ENCODE measurements at regions not wholly inside any gene's neighbourhood (a gene's known extent, or its start where the extent isn't known, plus 50 kb on each side); places are given as distances from the start of the nearest gene placed in this dataset.
"Not testable (repeated sequence)": the region's sequence is repeated elsewhere in the genome, so short reads cannot be mapped to it uniquely, and the experiment has no call there.

DNA sequence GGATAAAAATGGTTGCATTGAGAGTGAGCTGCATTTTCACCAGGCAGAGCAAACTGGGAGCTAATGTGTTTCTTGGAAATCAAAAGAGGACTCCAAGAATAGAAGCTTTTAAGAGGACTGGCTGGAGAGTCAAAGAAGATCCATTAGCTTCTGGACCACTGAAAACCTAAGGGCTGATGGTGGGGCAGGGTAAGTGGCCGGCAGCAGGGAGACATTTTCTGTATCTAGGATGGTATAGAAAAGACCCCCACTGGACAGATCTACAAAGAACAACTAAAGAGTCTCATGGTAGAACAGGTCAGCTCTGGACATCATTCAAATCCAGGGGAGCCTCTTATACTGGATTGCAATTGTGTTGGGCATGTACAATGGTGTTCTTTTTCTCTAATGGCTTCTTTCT lies 262.3 kb downstream of the PTGER3 start:
- in situ Hi-C loops (cut with MboI; ENCODE audit: low pct_ligation_motif_present in 1 of 4, low pct_unique_long_range_greater_than_20kb in 1 of 4, low sequenced_read_pairs in 3 of 4), result no loop called here
- WGBS, 2 donors (ENCODE audit: low coverage in 1 of 2), result 84 to 100% methylated on average over 1 of the region's 1 CpG
- no peak overlapping the region for H3K4me3 ChIP-seq
- no peak for TF ChIP-seq POLR2A (IDR thresholded peaks at IDR 0.05)
- no peak for TF ChIP-seq EP300 (IDR thresholded peaks at IDR 0.05; ENCODE audit: low read depth)
- no peak overlapping the region for H3K27ac ChIP-seq
- H3K9me3 ChIP-seq, result no peaks in the 10 kb centered on the region
- H3K4me1 ChIP-seq, result no peaks in the 10 kb centered on the region
- no peaks in the 10 kb centered on the region for H3K36me3 ChIP-seq
- intact Hi-C loops (cut with DNase I; ENCODE audit: low total_unique reads), result no loop called here
- no peaks in the 10 kb centered on the region for H3K27me3 ChIP-seq
- no peak for DNase-seq

DNA sequence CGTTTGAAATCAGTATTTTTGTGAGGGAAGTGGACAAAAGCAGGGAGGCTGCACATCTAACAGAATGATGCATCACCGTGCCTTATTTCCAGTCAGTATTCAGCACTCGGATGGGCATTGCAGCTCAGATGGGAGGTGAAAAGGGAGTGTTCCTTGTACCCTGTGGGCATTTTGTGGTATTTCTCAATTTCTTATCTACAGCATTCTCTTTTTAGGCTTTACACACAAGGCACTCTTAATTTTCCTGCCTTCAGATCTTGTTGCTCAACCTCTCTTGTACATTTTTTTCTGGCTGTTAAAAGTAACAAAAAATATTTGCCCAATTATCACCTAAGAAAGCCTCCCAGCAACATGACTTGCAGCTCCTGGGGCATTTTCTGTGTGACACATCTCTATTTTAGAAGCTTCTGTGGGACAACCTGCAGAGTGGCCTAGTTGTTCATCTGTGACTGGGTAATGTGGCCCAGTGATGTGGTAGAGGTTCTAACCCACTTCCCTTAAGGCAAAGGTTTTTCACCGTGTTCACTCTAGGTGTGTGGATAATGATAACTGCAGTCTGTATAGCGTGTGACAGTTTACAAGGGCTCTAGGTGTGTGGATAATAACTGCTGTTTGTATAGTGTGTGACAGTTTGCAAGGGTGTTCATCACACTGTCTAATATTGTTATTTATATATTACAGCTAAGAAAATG lies 257.2 kb downstream of the PTGER3 start:
- intact Hi-C loops (cut with DNase I; ENCODE audit: low total_unique reads), result no loop called here
- Histone ChIP-seq H3K9me3 (no peaks in the 10 kb centered on the region), H3K27me3 (no peaks in the 10 kb centered on the region), H3K4me1 (no peaks in the 10 kb centered on the region), H3K36me3 (no peaks in the 10 kb centered on the region), H3K4me3 (no peak overlapping the region), H3K27ac (no peak overlapping the region)
- no peak for DNase-seq
- WGBS, 2 donors (ENCODE audit: low coverage in 1 of 2), result 75 to 78% methylated on average over 2 to 5 of the region's 5 CpGs
- in situ Hi-C loops (cut with MboI; ENCODE audit: low pct_ligation_motif_present in 1 of 4, low pct_unique_long_range_greater_than_20kb in 1 of 4, low sequenced_read_pairs in 3 of 4), result no loop called here
- TF ChIP-seq POLR2AphosphoS5 (IDR thresholded peaks at IDR 0.05) (no peak), EP300 (IDR thresholded peaks at IDR 0.05; ENCODE audit: low read depth) (no peak)
- TF ChIP-seq, protein P1, sequence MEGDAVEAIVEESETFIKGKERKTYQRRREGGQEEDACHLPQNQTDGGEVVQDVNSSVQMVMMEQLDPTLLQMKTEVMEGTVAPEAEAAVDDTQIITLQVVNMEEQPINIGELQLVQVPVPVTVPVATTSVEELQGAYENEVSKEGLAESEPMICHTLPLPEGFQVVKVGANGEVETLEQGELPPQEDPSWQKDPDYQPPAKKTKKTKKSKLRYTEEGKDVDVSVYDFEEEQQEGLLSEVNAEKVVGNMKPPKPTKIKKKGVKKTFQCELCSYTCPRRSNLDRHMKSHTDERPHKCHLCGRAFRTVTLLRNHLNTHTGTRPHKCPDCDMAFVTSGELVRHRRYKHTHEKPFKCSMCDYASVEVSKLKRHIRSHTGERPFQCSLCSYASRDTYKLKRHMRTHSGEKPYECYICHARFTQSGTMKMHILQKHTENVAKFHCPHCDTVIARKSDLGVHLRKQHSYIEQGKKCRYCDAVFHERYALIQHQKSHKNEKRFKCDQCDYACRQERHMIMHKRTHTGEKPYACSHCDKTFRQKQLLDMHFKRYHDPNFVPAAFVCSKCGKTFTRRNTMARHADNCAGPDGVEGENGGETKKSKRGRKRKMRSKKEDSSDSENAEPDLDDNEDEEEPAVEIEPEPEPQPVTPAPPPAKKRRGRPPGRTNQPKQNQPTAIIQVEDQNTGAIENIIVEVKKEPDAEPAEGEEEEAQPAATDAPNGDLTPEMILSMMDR (IDR thresholded peaks at IDR 0.05), result no peak

DNA sequence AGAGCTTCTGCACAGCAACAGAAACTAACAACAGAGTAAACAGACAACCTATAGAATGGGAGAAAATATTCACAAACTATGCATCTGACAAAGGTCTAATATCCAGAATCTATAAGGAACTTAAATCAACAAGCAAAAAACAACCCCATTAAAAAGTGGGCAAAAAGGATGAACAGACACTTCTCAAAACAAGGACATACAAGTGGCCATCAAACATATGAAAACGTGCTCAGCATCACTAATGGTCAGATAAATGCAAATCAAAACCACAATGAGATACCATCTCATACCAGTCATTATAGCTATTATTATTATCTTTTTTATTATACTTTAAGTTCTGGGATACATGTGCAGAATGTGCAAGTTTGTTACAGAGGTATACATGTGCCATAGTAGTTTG lies 252.6 kb downstream of the PTGER3 start:
- DNase-seq; H3K36me3 ChIP-seq; H3K27me3 ChIP-seq; intact Hi-C loops (cut with DNase I; ENCODE audit: low total_unique reads); in situ Hi-C loops (cut with MboI; ENCODE audit: low pct_ligation_motif_present in 1 of 4, low pct_unique_long_range_greater_than_20kb in 1 of 4, low sequenced_read_pairs in 3 of 4); H3K9me3 ChIP-seq; H3K27ac ChIP-seq; H3K4me1 ChIP-seq; H3K4me3 ChIP-seq: not testable (repeated sequence)
- WGBS, 2 donors (ENCODE audit: low coverage in 1 of 2), result 74 to 75% methylated on average over 1 of the region's 1 CpG

DNA sequence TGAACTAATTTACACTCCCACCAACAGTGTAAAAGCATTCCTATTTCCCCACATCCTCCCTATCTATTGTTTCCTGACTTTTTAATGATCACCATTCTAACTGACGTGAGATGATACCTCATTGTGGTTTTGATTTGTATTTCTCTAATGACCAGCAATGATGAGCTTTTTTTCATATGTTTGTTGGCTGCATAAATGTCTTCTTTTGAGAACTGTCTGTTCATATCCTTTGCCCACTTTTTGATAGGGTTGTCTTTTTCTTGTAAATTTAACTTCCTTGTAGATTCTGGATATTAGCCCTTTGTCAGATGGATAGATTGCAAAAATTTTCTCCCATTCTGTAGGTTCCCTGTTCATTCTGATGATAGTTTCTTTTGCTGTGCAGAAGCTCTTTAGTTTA lies 251.3 kb downstream of the PTGER3 start:
- H3K4me1 ChIP-seq; H3K27ac ChIP-seq; DNase-seq; H3K4me3 ChIP-seq; intact Hi-C loops (cut with DNase I; ENCODE audit: low total_unique reads); H3K9me3 ChIP-seq; H3K27me3 ChIP-seq; in situ Hi-C loops (cut with MboI; ENCODE audit: low pct_ligation_motif_present in 1 of 4, low pct_unique_long_range_greater_than_20kb in 1 of 4, low sequenced_read_pairs in 3 of 4); H3K36me3 ChIP-seq: not testable (repeated sequence)
- WGBS, 2 donors (ENCODE audit: low coverage in 1 of 2), result 67 to 82% methylated on average over 1 of the region's 1 CpG

DNA sequence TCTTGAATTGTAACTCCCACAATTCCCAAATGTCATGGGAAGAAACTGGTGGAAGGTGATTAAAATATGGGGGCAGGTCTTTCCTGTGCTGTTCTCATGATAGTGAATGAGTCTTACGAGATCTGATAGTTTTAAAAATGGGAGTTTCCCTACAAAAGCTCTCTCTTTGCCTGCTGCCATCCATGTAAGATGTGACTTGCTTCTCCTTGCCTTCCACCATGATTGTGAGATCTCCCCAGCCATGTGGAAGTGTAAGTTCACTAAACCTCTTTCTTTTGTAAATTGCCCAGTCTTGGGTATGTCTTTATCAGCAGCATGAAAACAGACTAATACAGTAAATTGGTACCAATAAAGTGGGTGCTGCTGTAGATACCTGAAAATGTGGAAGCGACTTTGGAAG lies 245.0 kb downstream of the PTGER3 start:
- H3K36me3 ChIP-seq; H3K4me3 ChIP-seq; H3K27ac ChIP-seq; H3K27me3 ChIP-seq; DNase-seq; H3K9me3 ChIP-seq; intact Hi-C loops (cut with DNase I; ENCODE audit: low total_unique reads); H3K4me1 ChIP-seq; in situ Hi-C loops (cut with MboI; ENCODE audit: low pct_ligation_motif_present in 1 of 4, low pct_unique_long_range_greater_than_20kb in 1 of 4, low sequenced_read_pairs in 3 of 4): not testable (repeated sequence)
- 68 to 75% methylated on average over 2 of the region's 2 CpGs for WGBS, 2 donors (ENCODE audit: low coverage in 1 of 2)

DNA sequence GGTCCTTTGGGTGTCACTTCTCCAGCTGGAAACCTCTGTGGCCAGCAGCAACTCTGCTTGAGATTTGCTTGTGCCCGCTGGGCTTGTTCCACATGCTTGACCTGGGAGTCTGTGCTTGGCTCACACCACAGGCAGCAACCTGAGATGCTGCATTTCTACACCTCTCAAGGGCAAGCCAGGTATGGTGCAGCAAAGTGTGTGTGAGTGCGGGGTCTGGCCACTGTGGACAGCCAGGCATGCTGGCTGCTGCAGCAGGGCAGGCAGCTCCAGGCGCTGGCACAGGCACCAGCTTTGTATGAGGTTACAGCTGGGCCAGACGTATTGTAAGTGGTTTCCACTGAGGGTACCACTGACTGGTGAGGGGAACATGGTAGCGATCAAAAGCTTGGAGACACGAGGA lies 242.0 kb downstream of the PTGER3 start:
- in situ Hi-C loops (cut with MboI; ENCODE audit: low pct_ligation_motif_present in 1 of 4, low pct_unique_long_range_greater_than_20kb in 1 of 4, low sequenced_read_pairs in 3 of 4), result no loop called here
- DNase-seq, result no peak
- Histone ChIP-seq H3K27ac (no peak overlapping the region), H3K27me3 (no peaks in the 10 kb centered on the region), H3K36me3 (no peaks in the 10 kb centered on the region), H3K4me3 (no peak overlapping the region), H3K4me1 (no peaks in the 10 kb centered on the region), H3K9me3 (no peaks in the 10 kb centered on the region)
- TF ChIP-seq POLR2AphosphoS5 (IDR thresholded peaks at IDR 0.05) (no peak), POLR2A (IDR thresholded peaks at IDR 0.05) (no peak), EP300 (IDR thresholded peaks at IDR 0.05; ENCODE audit: low read depth) (no peak)
- TF ChIP-seq, protein P1 (IDR thresholded peaks at IDR 0.05), result no peak
- intact Hi-C loops (cut with DNase I; ENCODE audit: low total_unique reads), result no loop called here
- 82 to 100% methylated on average over 1 to 6 of the region's 6 CpGs for WGBS, 2 donors (ENCODE audit: low coverage in 1 of 2)
